ENCODE measurements at regions not wholly inside any gene's neighbourhood (a gene's known extent, or its start where the extent isn't known, plus 50 kb on each side); places are given as distances from the start of the nearest gene placed in this dataset.

GRCh38 chr22:49291781-49292180 lies 535.9 kb downstream of the BRD1 start:
- TF ChIP-seq EZH2 (IDR thresholded peaks at IDR 0.05; ENCODE audit: insufficient read depth, poor library complexity, severe bottlenecking) (no peak), EZH2phosphoT487 (IDR thresholded peaks at IDR 0.05; ENCODE audit: insufficient read depth, low read depth) (no peak)
